ENCODE measurements at regions not wholly inside any gene's neighbourhood (a gene's known extent, or its start where the extent isn't known, plus 50 kb on each side); places are given as distances from the start of the nearest gene placed in this dataset.

GRCh38 chr20:57064836-57065235 is 201.6 kb downstream of the BMP7 start:
- TF ChIP-seq EZH2 (IDR thresholded peaks at IDR 0.05; ENCODE audit: borderline replicate concordance, low read length), result no peak
- TF ChIP-seq, protein P1, sequence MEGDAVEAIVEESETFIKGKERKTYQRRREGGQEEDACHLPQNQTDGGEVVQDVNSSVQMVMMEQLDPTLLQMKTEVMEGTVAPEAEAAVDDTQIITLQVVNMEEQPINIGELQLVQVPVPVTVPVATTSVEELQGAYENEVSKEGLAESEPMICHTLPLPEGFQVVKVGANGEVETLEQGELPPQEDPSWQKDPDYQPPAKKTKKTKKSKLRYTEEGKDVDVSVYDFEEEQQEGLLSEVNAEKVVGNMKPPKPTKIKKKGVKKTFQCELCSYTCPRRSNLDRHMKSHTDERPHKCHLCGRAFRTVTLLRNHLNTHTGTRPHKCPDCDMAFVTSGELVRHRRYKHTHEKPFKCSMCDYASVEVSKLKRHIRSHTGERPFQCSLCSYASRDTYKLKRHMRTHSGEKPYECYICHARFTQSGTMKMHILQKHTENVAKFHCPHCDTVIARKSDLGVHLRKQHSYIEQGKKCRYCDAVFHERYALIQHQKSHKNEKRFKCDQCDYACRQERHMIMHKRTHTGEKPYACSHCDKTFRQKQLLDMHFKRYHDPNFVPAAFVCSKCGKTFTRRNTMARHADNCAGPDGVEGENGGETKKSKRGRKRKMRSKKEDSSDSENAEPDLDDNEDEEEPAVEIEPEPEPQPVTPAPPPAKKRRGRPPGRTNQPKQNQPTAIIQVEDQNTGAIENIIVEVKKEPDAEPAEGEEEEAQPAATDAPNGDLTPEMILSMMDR (IDR thresholded peaks at IDR 0.05; ENCODE audit: low read length), result no peak
